ENCODE measurements at regions not wholly inside any gene's neighbourhood (a gene's known extent, or its start where the extent isn't known, plus 50 kb on each side); places are given as distances from the start of the nearest gene placed in this dataset.

DNA sequence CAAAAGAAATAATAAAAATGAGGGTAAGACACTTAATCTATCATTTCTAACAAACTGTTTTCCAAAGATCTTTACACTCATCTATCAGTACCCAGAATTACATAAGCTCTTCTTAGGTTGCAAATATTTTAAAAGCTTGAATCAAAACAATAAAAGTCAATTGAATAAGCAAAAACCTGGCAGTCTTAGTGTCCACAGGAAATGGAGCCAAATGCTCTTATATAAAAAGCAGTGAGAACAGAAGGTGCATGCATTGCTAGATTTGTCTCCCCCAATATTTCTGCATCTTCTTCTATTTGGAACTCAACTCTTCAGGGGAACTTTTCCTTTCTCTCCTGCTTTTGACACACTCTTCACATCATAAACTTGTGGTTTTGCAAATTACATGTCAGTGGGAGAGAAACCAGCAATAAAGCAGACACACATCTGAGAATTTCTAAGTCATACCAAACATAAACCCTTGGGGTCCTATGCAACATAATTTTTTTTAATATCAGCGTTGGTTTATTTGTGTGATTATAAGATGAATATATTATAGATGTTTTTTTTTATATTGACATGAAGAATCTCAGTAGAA, 343.9 kb upstream of the ACVR2A start:
- 62 to 73% (median 69%) methylated on average over 1 of the region's 1 CpG for WGBS, 4 donors
- Histone ChIP-seq H3K27ac (no peak overlapping the region), H3K4me3 (no peak overlapping the region), H3K9me3 (replicated peaks in 1 of 3) (no peaks in the 10 kb centered on the region), H3K36me3 (replicated peaks in 1 of 2) (no peaks in the 10 kb centered on the region), H3K4me1 (replicated peaks in 1 of 2) (no peaks in the 10 kb centered on the region), H3K27me3 (no peaks in the 10 kb centered on the region)
- no peak for TF ChIP-seq POLR2A (IDR thresholded peaks at IDR 0.05)
- TF ChIP-seq, protein P1, sequence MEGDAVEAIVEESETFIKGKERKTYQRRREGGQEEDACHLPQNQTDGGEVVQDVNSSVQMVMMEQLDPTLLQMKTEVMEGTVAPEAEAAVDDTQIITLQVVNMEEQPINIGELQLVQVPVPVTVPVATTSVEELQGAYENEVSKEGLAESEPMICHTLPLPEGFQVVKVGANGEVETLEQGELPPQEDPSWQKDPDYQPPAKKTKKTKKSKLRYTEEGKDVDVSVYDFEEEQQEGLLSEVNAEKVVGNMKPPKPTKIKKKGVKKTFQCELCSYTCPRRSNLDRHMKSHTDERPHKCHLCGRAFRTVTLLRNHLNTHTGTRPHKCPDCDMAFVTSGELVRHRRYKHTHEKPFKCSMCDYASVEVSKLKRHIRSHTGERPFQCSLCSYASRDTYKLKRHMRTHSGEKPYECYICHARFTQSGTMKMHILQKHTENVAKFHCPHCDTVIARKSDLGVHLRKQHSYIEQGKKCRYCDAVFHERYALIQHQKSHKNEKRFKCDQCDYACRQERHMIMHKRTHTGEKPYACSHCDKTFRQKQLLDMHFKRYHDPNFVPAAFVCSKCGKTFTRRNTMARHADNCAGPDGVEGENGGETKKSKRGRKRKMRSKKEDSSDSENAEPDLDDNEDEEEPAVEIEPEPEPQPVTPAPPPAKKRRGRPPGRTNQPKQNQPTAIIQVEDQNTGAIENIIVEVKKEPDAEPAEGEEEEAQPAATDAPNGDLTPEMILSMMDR (IDR thresholded peaks at IDR 0.05): no peak
- no peak for DNase-seq
- intact Hi-C loops (cut with DNase I): no loop called here

DNA sequence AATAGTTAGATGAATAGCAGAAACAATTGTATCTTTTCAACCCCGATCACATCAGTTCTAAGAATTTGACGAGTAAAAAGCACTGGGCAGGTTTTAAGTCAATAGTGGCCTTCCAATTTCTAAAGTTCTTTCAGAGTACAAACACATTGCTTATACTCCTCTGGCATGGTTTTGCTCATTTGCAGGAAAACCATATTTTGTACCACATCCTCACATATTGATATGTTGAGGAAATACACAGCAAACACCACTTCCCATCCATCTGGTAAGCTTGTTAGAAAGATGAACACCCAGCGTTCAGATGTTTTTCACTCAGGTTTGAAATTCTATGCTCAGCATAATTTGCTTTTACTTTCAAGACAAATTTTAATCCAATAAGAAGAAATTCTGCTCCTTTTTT, 344.6 kb upstream of the ACVR2A start:
- Histone ChIP-seq H3K9me3 (replicated peaks in 1 of 3) (no peaks in the 10 kb centered on the region), H3K27ac (no peak overlapping the region), H3K4me1 (replicated peaks in 1 of 2) (no peaks in the 10 kb centered on the region), H3K36me3 (replicated peaks in 1 of 2) (no peaks in the 10 kb centered on the region), H3K27me3 (no peaks in the 10 kb centered on the region), H3K4me3 (no peak overlapping the region)
- 67 to 83% (median 77%) methylated on average over 3 of the region's 3 CpGs for WGBS, 4 donors
- DNase-seq: no peak
- intact Hi-C loops (cut with DNase I): no loop called here
- TF ChIP-seq, protein P1 (IDR thresholded peaks at IDR 0.05): no peak
- TF ChIP-seq POLR2A (IDR thresholded peaks at IDR 0.05): no peak

DNA sequence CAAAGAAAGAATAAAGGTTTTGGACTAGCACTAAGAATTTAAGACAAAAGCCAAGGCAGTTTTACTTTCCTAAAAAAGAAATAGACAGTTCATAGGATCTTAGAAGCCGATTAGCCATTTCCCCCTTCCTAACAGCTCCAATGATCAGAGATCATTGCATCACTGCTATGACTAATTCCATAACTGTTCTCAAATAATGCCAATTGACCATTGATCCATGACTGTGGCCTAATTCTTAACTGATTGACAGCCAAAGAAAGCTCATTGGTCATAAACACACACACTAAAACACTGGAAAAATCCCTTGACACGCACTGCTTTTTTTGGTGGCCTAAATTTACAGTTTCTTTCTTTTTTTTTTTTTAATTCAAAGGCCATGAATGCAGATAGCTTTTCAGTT, 345.0 kb upstream of the ACVR2A start:
- H3K27ac ChIP-seq: no peak overlapping the region
- no peak for DNase-seq
- H3K27me3 ChIP-seq: no peaks in the 10 kb centered on the region
- WGBS, 4 donors: 70 to 83% (median 76%) methylated on average over 2 of the region's 2 CpGs
- no peak for TF ChIP-seq POLR2A (IDR thresholded peaks at IDR 0.05)
- TF ChIP-seq, protein P1 (IDR thresholded peaks at IDR 0.05): no peak
- no peaks in the 10 kb centered on the region for H3K9me3 ChIP-seq (replicated peaks in 1 of 3)
- no peaks in the 10 kb centered on the region for H3K4me1 ChIP-seq (replicated peaks in 1 of 2)
- no peaks in the 10 kb centered on the region for H3K36me3 ChIP-seq (replicated peaks in 1 of 2)
- H3K4me3 ChIP-seq: no peak overlapping the region
- intact Hi-C loops (cut with DNase I): no loop called here

DNA sequence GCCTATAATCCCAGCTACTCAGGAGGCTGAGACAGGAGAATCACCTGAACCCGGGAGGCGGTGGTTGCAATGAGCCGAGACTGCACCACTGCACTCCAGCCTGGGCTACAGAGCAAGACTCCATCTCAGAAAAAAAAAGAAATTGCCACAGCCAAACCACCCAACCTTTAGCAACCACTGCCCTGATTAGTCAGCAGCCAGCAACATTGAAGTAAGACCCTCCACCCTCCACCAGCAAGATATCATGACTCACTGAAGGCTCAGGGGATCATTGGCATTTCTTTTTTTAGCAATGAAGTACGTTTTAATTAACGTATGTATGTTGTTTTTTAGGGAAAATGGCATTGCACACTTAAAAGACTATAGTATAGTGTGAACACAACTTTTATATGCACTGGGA, 349.1 kb upstream of the ACVR2A start:
- no peak for TF ChIP-seq POLR2A (IDR thresholded peaks at IDR 0.05)
- TF ChIP-seq, protein P1 (IDR thresholded peaks at IDR 0.05): no peak

More for the DNA sequence above, 349.1 kb upstream of the ACVR2A start:
- H3K4me1 ChIP-seq (replicated peaks in 1 of 2): no peaks in the 10 kb centered on the region
- H3K4me3 ChIP-seq: no peak overlapping the region
- no peaks in the 10 kb centered on the region for H3K27me3 ChIP-seq
- no peak overlapping the region for H3K27ac ChIP-seq
- H3K9me3 ChIP-seq (replicated peaks in 1 of 3): no peaks in the 10 kb centered on the region
- 71 to 85% (median 77%) methylated on average over 5 of the region's 5 CpGs for WGBS, 4 donors
- intact Hi-C loops (cut with DNase I): no loop called here
- H3K36me3 ChIP-seq (replicated peaks in 1 of 2): no peaks in the 10 kb centered on the region
- DNase-seq: no peak
